ENCODE measurements at regions not wholly inside any gene's neighbourhood (a gene's known extent, or its start where the extent isn't known, plus 50 kb on each side); places are given as distances from the start of the nearest gene placed in this dataset.
"Not testable (repeated sequence)": the region's sequence is repeated elsewhere in the genome, so short reads cannot be mapped to it uniquely, and the experiment has no call there.

GRCh38 chr5:9787861-9788600, 157.9 kb upstream of the TAS2R1 start:
- DNase-seq (ENCODE audit: low spot score) = no peak

- no peak for DNase-seq (ENCODE audit: low spot score)
Measured at GRCh38 chr5:9786380-9787360, 156.5 kb upstream of the TAS2R1 start.

- no peak for DNase-seq (ENCODE audit: low spot score)
Measured at GRCh38 chr5:9785751-9786150, 155.6 kb upstream of the TAS2R1 start.

- no peak for DNase-seq (ENCODE audit: low spot score)
Measured at GRCh38 chr5:9784231-9784630, 154.1 kb upstream of the TAS2R1 start.

GRCh38 chr5:9782826-9783560, 152.8 kb upstream of the TAS2R1 start:
- no peak for DNase-seq (ENCODE audit: low spot score)

- no peak for DNase-seq (ENCODE audit: low spot score)
Measured at GRCh38 chr5:9781890-9782289, 151.7 kb upstream of the TAS2R1 start.

GRCh38 chr5:9781275-9781674, 151.1 kb upstream of the TAS2R1 start:
- DNase-seq (ENCODE audit: low spot score) = no peak

- DNase-seq (ENCODE audit: low spot score) = no peak
Measured at GRCh38 chr5:9780501-9780900, 150.3 kb upstream of the TAS2R1 start.

GRCh38 chr5:9776525-9776924, 146.4 kb upstream of the TAS2R1 start:
- no peak for DNase-seq (ENCODE audit: low spot score)

GRCh38 chr5:9775339-9775738, 145.2 kb upstream of the TAS2R1 start:
- no peak for DNase-seq (ENCODE audit: low spot score)

GRCh38 chr5:9774472-9775079, 144.4 kb upstream of the TAS2R1 start:
- DNase-seq (ENCODE audit: low spot score) = no peak

- no peak for DNase-seq (ENCODE audit: low spot score)
Measured at GRCh38 chr5:9771079-9771478, 140.9 kb upstream of the TAS2R1 start.

GRCh38 chr5:9766581-9766980, 136.4 kb upstream of the TAS2R1 start:
- DNase-seq (ENCODE audit: low spot score) = no peak

- no peak for DNase-seq (ENCODE audit: low spot score)
Measured at GRCh38 chr5:9765419-9766140, 135.4 kb upstream of the TAS2R1 start.

GRCh38 chr5:9761706-9762105, 131.6 kb upstream of the TAS2R1 start:
- no peak for DNase-seq (ENCODE audit: low spot score)

- DNase-seq (ENCODE audit: low spot score) = not testable (repeated sequence)
Measured at GRCh38 chr5:9752670-9753069, 122.5 kb upstream of the TAS2R1 start.

- DNase-seq (ENCODE audit: low spot score) = no peak
Measured at GRCh38 chr5:9743507-9743906, 113.4 kb upstream of the TAS2R1 start.

- no peak for DNase-seq (ENCODE audit: low spot score)
Measured at GRCh38 chr5:9742848-9743247, 112.7 kb upstream of the TAS2R1 start.

- DNase-seq (ENCODE audit: low spot score) = peak; percentile 32
Measured at GRCh38 chr5:9739135-9739534, 109.0 kb upstream of the TAS2R1 start.

- DNase-seq (ENCODE audit: low spot score) = no peak
Measured at GRCh38 chr5:9737265-9737664, 107.1 kb upstream of the TAS2R1 start.

GRCh38 chr5:9733486-9733885, 103.3 kb upstream of the TAS2R1 start:
- DNase-seq (ENCODE audit: low spot score) = no peak
